HG02678 (cell line): ENCODE measurements at regions not wholly inside any gene's neighbourhood (a gene's known extent, or its start where the extent isn't known, plus 50 kb on each side); places are given as distances from the start of the nearest gene placed in this dataset.

Source experiments
- ATAC-seq: cut with Tn5 transposase; IDR thresholded peaks from one replicate; pipeline ENCODE4 v1.9.1; 2021; ENCODE audit warnings: mild to moderate bottlenecking, moderate library complexity; ENCODE audit not compliant: unreplicated experiment

DNA sequence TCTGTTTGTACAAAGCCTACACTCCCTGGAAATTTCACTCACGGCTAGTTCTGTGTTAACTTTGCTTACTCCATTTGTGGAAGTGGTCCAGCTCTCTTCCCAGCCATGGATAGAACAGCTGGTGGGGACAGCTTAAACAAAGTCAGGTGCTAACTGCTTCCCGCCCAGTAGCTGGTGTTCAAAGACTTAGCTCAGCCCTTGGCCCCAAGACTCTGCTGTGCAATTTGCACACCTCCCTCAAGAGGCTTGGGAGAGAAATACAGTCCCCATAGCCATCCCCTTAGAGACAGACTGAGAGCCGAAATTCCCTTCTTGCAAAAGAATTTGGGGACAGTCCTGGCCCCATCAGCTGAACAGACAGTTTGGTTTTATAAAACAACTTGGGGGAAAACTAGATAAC, 73.8 kb upstream of the RAI14 start:
- no peak for ATAC-seq

DNA sequence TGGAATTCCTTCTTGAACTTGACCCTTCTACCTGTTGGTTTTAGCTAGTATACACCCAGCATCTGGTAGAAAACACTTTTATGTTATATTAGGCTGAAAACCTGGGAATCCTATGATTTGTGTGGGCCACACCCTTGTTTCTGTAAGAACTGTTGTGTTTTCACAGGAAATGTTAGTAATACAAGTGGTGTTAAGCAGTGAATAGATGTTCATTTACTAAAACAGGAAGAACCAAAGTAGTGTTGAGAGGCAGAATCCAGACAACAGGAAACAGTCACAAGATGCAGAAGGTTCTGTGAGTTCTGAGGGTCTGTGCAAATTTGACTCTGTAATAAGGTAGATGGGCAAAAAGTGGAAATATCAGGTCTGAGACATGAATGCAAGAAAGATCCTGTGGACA, 73.0 kb upstream of the RAI14 start:
- ATAC-seq, result no peak

DNA sequence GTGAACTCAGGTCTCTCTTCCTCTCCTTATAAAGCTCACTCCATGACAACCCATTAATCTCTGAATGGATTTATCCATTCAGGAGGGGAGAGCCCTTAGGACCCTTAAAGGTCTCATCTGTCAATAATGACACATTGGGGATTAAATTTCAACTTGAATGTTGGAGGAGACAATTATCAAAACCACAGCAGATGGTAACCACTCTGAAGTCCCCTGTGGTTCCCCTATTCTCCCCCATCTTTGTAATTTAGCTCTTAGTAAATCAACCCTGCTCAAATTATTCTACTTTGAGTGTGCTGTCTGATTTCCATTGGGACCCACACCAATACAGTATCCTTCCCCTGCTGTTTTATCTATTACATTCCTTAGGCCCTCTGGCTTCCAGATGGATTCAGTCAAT, 72.0 kb upstream of the RAI14 start:
- no peak for ATAC-seq

DNA sequence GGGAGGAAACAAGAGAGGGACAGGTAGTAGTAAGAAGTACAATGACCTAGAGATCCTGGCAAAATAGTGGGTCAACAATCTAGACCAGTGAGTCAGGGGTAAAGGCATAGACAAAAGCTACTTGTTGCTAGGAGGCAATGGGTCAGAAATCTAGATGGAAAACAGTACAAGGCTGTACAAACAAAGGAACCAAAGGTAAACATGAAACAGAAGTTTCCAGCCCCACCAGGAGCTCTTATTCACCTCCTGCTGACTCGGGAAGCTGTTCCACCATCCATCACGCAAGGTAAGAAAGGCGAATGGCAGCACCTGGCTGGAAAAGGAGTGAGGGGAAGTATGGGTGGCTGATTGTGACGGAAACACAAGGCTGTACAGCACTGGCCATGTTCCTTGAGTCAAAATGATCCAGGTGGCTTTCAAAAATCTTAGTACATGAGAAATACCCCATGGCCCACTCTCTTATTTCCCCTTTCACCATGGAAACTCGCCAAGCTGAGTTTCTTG, 70.5 kb upstream of the RAI14 start:
- no peak for ATAC-seq

DNA sequence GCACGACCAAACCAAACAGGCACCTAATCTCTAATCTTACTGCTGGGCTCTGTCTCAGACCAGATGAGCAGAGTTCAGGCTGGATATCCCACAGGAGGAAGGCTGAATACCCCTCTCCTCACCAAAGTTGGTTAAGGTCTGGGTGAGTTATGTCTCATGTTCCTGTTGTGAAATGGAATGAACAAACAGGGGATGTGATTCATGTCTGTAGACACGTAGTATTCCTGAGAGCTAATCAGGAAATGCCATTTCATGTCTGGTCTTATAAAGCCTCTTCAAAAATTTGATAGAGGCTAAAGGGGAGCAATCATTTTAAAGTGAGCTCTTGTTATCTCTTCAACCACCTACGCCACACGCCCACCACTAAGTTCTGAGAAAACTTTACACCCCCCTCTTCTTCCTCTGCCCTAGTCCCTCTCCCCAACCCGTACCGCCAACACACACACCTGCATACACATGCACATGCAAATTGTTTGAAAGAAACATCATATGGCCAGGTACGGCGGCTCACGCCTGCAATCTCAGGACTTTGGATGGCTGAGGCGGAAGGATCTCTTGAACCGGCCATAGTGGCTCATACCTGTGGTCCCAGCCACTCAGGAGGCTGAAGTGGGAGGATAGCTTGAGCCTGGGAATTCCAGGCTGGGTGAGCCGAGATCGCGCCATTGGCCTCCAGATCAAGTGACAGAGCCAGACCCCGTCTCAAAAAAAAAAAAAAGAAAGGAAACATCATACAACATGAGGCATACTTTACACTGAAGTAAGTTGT, 69.8 kb upstream of the RAI14 start:
- no peak for ATAC-seq

DNA sequence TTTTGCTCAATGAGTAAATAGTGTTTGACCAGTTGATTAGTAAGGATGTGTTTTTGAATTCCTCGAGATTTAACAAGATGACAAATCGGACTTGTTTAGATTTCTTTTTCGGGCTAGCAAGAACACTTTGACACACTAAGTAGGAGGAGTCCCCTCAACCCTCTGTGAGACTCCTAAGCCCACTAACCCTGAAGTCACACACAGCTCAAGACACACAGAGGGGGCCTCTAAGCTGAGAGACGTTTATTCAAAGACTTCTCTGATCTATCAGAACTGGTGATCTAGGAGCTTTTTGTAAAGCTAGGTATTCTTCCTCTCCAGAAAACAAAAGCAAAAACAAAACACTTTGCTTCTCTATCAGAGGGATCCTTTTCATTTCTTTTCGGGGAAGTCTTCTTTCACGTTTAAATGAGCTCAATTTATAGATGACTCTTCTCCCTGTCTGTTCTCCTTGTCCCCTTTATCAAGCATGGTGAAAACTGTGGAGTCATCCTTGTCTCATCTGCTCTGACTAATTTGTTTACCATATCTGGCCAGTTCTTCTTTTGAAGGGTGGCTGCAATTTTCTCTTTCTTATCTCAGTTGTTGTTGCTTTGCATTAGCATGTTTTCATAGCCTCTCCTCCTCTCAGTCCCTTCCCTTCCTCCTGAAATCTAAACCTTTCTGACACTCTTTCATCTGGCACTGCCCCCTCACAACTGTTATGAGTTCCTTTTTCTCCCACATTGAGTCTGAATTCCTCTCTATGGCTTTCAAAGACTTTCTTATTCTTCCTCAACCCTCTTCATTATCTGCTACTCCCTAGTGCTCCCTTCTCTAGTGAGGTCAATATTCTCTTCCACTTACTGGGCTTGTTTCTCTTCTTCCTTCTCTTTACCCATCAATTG, 68.5 kb upstream of the RAI14 start:
- ATAC-seq, result no peak

DNA sequence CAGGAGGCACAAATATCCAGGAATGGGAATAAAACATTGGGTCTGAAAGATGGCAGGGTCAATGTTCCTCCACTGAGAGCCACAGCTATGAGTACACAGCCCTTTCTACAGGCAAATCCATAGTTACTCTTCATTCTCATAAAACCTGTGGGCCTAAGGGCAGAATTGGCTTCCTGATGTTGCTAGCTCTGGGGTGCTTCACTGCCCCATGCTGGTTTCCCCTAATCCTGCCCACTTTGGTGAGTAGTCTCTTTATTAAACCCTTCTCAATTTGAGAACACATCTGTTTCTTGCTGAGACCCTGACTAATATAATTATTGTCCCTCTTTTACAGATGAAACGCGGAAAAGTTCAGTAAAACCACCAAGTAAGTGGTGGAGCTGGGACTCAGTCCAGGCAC, 66.3 kb upstream of the RAI14 start:
- no peak for ATAC-seq

DNA sequence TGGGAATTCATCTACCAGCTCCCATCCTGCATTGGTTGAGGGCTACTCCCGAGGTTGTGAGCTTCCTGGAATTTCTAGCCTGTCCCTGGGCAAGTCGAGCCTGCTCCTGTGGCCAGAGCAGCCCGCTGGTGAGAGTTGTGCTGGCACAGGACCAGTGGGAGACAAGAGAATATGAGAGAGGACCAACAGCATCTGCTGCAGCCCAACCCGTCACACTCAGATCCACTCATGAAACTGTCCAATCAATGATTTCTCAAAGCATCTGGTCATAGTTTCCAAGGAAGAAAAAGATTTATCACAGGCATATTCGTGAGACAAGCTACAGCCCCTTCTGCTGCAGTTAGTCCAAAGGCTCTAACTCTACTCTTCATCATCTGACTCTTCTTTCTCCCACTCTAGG, 64.4 kb upstream of the RAI14 start:
- ATAC-seq, result no peak

DNA sequence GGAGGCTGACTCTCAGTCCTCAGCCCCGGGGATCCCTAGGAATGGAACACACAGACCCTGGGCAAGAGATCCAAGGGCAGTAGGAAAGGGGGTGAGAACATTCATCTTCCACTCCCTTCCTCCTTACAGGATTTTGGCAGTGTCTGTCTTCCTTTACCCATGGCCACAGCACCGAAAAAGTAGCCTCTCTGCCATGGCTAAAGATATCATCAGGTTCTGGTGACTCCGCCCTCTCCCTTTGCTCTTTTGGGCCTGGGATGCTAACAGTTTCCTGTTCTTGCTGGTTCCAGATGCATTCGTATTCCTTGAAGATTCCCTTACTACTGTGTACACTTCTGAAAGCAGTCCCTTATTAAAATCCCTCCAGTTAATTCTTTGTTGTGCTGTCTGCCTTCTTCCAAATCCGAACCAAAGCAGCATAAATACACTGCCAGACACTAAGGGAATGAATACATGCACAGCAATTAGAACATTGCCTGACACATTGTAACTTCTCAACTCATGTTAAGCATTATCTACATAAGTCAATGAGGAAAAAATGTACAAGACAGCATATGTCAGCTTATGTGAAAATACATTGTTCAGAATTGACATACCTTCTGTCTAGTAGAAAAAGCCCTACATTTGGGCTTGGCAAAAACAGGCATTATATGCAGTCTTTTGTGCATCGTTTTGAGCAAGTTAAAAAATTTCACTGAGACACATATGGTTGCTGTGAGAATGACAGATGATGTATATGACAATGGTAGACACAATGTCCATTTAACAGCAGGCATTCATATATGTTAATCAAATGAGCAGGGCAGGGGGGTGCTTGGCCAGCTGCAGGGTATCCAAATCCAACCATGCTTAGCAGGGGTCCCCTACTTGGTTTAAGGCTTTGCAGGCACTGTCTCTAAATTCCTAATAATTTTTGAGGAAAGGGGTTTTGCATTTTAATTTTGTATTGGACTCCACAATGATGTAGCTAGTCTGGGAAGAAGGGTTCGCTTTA, 58.8 kb upstream of the RAI14 start:
- no peak for ATAC-seq

DNA sequence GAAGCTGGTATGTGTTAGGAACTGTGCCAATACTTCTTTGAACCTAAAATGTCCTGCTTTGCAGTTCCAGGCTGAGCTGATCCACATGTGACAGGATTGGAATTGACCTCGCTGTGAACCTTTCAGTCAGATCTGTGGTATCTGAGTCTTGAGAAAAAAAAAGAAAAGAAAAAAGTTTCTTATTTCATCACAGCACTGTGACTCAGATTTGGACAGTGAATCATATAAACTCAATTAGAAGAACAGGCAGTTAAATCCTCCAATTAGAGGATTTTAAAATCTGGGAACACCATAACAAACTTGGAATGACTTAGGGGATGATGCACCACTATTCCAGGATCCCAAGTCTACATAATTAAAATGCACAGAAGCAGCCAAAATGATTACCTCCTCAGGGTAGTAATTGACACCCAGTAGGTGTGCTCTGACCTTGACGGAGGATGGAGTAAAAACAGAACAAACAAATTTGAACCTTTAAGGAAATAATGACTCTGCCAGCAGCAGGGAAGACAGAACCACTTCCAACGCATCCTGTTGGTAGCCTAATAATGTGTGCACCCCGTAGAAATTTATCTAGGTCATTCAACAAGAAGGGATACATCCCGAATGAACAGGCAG, 57.8 kb upstream of the RAI14 start:
- ATAC-seq, result no peak

DNA sequence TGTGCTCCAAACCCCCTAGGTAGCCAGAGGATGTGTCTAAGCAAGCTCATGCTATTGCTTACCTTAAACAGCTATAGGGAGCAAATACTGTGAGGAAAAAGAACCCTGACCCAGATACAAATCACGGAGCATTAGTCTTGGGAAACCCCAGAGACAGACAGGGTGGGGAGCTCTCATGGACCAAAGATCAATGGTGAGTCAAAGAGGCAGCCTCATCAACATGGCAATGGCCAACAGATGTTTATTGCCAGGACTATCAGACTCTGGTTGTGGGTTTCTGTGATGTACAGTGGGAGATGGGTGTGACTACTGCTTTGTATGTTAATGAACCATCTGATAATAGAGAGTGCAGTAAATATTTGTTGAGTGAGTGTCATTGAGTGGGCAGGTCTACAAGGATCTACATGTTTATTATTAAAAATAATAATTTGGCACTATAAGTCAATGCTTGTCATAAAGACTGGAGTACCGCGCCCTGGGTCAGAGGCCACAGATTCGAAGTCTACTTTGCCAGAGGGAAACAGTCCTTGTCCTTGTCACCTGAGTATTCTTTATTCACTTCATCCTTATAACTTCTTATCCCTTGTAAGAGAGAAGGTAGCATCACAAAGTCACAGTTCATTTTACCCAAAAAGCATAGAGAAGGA, 56.5 kb upstream of the RAI14 start:
- no peak for ATAC-seq

DNA sequence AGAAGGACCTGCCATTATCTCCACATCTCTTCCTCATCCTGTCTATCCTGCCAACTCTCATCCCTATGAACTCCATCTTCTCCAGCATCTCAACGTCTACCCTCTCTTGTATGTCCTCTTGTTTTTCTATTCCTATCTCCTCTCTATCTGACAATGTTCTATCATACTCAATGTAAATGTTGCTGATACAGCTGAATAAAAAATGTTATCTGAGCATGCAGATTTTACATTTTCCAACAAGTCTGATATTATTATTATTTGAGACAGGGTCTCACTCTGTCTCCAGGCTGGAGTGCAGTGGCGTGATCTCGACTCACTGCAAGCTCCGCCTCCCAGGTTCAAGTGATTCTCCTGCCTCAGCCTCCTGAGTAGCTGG, 56.0 kb upstream of the RAI14 start:
- ATAC-seq, result no peak

DNA sequence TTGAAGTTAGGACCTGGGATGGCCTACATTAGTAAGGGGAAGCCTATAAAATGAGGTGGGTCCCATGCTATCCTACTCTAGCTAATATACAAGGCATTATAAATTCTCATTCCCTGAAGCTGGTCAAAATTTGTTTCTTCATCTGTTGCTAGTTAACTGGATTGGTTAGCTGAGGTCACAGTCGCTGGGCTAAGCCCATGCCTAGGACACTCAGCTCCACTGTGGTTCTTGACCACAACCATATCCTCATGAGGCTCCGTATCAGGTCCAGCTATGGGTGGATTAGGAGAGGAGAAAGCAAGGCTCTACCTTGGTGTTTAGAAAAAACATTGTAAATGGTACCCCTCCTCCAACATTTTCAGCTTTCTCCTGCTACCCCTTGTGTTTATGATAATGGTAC, 52.8 kb upstream of the RAI14 start:
- ATAC-seq, result no peak

DNA sequence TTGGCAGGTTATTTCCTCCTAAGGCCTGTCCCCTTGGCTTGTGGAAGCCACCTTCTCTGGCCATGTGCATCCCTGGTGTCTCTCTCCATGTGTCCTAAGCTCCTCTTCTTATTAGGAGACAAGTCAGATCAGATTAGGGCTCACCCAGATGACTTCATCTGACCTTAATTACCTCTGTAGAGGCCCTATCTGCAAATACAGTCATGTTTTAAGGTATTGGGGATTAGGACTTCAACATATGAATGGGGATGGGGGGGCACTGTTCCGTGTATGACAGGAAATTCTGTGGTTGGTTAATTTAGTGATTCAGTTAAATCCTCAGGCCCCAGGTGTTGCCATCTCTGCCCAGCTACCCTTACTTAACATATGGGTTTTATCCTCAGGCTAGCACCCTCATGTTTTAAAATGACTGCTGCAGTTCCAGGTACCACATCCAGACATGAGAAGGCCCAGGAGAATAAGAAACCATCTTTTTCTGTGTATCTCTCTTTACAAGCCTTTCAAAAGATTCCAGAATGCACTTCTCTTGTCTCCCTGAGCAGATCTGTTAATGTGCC, 51.9 kb upstream of the RAI14 start:
- ATAC-seq, result no peak

DNA sequence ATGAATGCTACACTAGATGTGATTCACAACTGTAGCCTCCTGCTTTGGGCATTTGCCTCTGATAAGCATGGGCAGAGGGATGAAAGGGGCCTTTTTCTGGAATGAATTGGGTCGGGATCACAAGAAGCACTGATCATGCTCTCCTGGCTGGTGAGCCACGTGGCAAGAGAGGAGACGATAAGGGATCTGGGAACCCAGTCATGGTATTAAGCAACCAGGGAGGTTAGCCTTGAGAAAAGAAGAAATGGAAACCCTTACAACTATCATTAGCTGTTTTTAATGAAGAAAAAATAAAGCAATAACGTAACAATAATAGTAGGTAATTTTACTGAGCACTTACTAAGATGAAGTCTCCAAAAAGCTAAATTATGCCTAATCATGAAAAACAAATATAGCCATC, 50.0 kb upstream of the RAI14 start:
- no peak for ATAC-seq
